KMS-11 (cell line): ENCODE measurements at regions not wholly inside any gene's neighbourhood (a gene's known extent, or its start where the extent isn't known, plus 50 kb on each side); places are given as distances from the start of the nearest gene placed in this dataset.

Experiments used
- H2AFZ ChIP-seq: fragments of 200-600 bp; sonication (generic); 2 replicates; pipeline ENCODE4 v1.6.1; 2016; ENCODE audit warnings: antibody characterized with exemption, mixed run types, low read depth
- H3K27ac ChIP-seq: fragments of 200-600 bp; sonication (generic); 2 replicates; pipeline ENCODE4 v1.6.1; 2016; ENCODE audit warnings: mild to moderate bottlenecking, mixed run types
- H3K27me3 ChIP-seq: fragments of 200-600 bp; sonication (generic); 2 replicates; pipeline ENCODE4 v1.6.1; 2017; ENCODE audit warnings: mild to moderate bottlenecking, low read depth, mixed run types, moderate library complexity; ENCODE audit not compliant: insufficient read depth
- H3K36me3 ChIP-seq: fragments of 200-600 bp; sonication (generic); 2 replicates; pipeline ENCODE4 v1.6.1; 2017; ENCODE audit warnings: mild to moderate bottlenecking, mixed run types; ENCODE audit not compliant: insufficient read depth
- H3K4me1 ChIP-seq: fragments of 200-600 bp; sonication (generic); 2 replicates; pipeline ENCODE4 v1.6.1; 2016; ENCODE audit warnings: mild to moderate bottlenecking, low read depth, mixed run types; ENCODE audit not compliant: poor library complexity, severe bottlenecking
- H3K4me2 ChIP-seq: fragments of 200-600 bp; sonication (generic); 2 replicates; pipeline ENCODE4 v1.7.0; 2016; ENCODE audit warnings: mild to moderate bottlenecking, mixed run types
- H3K4me3 ChIP-seq: fragments of 200-600 bp; sonication (generic); IDR thresholded peaks from 2 replicates; pipeline ENCODE4 v1.6.1; 2017; ENCODE audit warnings: low read depth, low read length, mixed read lengths; ENCODE audit not compliant: insufficient read depth
- H3K79me2 ChIP-seq: fragments of 200-600 bp; sonication (generic); 2 replicates; pipeline ENCODE4 v1.6.1; 2016; ENCODE audit warnings: low read depth, mixed run types; ENCODE audit not compliant: insufficient read depth
- H3K9ac ChIP-seq: fragments of 200-600 bp; sonication (generic); 2 replicates; pipeline ENCODE4 v1.6.1; 2016; ENCODE audit warnings: mild to moderate bottlenecking, mixed run types
- H4K20me1 ChIP-seq: fragments of 200-600 bp; sonication (generic); 2 replicates; pipeline ENCODE4 v1.6.1; 2016; ENCODE audit warnings: mild to moderate bottlenecking, mixed run types; ENCODE audit not compliant: insufficient read depth
- CTCF ChIP-seq: fragments of 200-600 bp; sonication (generic); conservative IDR thresholded peaks from 2 replicates; pipeline ENCODE4 v1.6.1; 2017; ENCODE audit warnings: low read depth, mild to moderate bottlenecking, antibody characterized with exemption, low read length, moderate library complexity, mixed read lengths

GRCh38 chr7:51471981-51472296, 155.3 kb upstream of the COBL start:
- no peak overlapping the region for H2AFZ ChIP-seq
- no peaks in the 10 kb centered on the region for H3K36me3 ChIP-seq
- no peaks in the 10 kb centered on the region for H3K4me1 ChIP-seq
- no peaks in the 10 kb centered on the region for H3K27me3 ChIP-seq
- H3K4me3 ChIP-seq = no peak overlapping the region
- no peak overlapping the region for H3K27ac ChIP-seq
- H3K9ac ChIP-seq = no peak overlapping the region
- TF ChIP-seq CTCF = no peak
- H3K4me2 ChIP-seq = no peak overlapping the region
- H3K79me2 ChIP-seq = no peaks in the 10 kb centered on the region
- H4K20me1 ChIP-seq = no peaks in the 10 kb centered on the region

DNA sequence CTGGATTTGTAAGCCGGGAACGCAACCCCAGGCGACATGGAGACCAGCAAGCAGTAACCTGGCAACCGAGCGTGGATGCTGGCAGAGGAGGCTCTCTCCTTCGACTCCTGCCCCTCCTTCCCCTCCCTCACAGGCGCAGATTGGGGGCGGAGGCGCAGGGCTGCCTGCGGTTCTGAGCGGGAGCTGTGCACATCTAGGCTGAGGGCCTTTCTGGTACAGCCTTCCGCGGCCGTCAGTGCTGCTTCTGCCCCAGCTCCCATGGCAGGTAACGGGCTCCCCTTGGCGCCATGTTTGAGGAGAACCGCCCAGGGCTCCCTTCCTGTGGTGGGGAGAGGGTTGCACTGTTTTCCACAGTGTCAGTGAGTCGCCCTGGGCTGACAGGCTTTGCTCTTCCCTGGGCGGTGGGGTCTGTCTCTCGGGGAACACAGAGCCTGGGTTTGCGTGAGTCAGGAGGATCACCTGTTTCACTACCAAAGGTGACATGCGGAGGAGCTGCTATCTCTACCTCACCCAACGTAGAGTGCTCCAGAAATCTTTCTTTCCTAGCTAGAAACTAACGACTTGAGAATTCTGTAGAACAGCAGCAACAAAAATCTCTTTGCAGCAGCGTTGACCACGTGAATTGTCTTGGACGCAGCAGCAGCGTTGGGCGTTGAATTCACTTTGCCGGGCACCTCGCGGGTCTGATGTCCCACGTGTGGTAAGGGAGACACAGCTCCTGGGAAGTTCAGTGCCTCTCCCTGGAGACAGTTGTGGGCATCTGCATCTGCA, 154.8 kb upstream of the COBL start:
- H3K27me3 ChIP-seq = no peaks in the 10 kb centered on the region
- no peaks in the 10 kb centered on the region for H3K79me2 ChIP-seq
- TF ChIP-seq CTCF = no peak
- H2AFZ ChIP-seq = no peak overlapping the region
- H3K27ac ChIP-seq = no peak overlapping the region
- H3K4me3 ChIP-seq = no peak overlapping the region
- H3K4me2 ChIP-seq = no peak overlapping the region
- H4K20me1 ChIP-seq = no peaks in the 10 kb centered on the region
- no peaks in the 10 kb centered on the region for H3K4me1 ChIP-seq
- H3K9ac ChIP-seq = no peak overlapping the region
- H3K36me3 ChIP-seq = no peaks in the 10 kb centered on the region

DNA sequence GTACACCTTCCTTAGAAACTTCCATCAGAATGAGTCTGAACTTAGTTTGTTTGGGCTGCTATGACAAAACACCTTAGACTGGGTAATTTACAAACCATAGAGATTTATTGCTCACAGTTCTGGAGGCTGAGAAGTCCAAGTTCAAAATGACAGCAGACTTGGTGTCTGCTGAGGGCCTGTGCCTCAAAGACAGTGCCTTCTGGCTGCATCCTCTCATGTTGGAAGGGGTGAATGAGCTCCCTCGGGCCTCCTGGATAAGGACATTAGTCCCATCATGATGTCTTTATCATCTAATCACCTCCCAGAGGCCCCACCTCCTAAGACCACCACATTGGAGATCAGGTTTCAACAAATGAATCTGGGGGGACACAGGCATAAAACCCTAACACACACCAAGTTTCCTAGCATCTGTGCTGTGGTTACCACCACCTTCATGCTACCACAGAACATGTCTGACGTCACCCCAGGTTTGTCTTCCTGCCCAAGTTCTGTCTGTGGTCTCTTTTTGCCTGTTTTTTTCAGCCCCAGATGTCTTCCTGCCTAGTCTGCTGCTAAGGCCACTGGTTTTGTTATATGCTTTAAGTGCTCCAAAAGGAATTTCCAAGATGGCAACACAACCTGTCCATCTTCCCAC, 150.9 kb upstream of the COBL start:
- Histone ChIP-seq H3K27ac (no peak overlapping the region), H3K9ac (no peak overlapping the region), H4K20me1 (no peaks in the 10 kb centered on the region), H3K4me1 (no peaks in the 10 kb centered on the region), H2AFZ (no peak overlapping the region), H3K36me3 (no peaks in the 10 kb centered on the region), H3K4me2 (no peak overlapping the region), H3K79me2 (no peaks in the 10 kb centered on the region), H3K27me3 (no peaks in the 10 kb centered on the region), H3K4me3 (no peak overlapping the region)
- no peak for TF ChIP-seq CTCF

- TF ChIP-seq CTCF = no peak
- H2AFZ ChIP-seq = no peak overlapping the region
- H3K27ac ChIP-seq = no peak overlapping the region
- H3K4me2 ChIP-seq = no peak overlapping the region
- no peaks in the 10 kb centered on the region for H4K20me1 ChIP-seq
- no peaks in the 10 kb centered on the region for H3K36me3 ChIP-seq
- no peaks in the 10 kb centered on the region for H3K79me2 ChIP-seq
- H3K27me3 ChIP-seq = no peaks in the 10 kb centered on the region
- H3K4me3 ChIP-seq = no peak overlapping the region
- no peak overlapping the region for H3K9ac ChIP-seq
- H3K4me1 ChIP-seq = no peaks in the 10 kb centered on the region
Observed at GRCh38 chr7:51459809-51460208, 143.2 kb upstream of the COBL start.
